ENCODE measurements at regions not wholly inside any gene's neighbourhood (a gene's known extent, or its start where the extent isn't known, plus 50 kb on each side); places are given as distances from the start of the nearest gene placed in this dataset.

DNA sequence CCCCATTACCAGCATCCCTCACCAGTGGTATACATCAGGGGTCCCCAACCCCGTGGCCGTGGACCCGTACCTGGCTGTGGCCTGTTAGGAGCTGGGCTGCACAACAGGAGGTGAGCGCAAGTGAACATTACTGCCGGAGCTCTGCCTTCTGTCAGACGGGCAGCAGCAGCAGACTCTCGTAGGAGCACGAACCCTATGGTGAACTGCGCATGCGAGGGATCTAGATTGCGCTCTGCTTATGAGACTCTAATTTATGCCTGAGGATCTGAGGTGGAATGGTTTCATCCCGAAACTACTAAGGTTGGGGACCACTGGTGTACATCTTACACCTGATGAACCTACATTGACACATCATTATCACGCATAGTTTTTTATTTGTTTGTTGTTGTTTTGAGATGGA is 52.8 kb upstream of the DHX15 start:
- FAIRE-seq (no peak), DNase-seq (ENCODE audit: low read depth, low spot score) (no peak)
- Histone ChIP-seq H4K20me1 (replicated peaks; ENCODE audit: control insufficient read depth, extremely low read depth, insufficient read depth, low read length) (no peaks in the 10 kb centered on the region), H3K4me1 (ENCODE audit: control insufficient read depth, extremely low read depth, insufficient read depth, low read length) (peaks cover 6% of the 10 kb centered on the region), H3K4me2 (ENCODE audit: insufficient read depth, low read length) (no peak overlapping the region), H3K27me3 (ENCODE audit: control insufficient read depth in 2 of 2, insufficient read depth in 2 of 2, low read length in 2 of 2) (peaks cover 2 to 3% of the 10 kb centered on the region in 2 experiments), H3K9me1 (replicated peaks; ENCODE audit: control insufficient read depth, extremely low read depth, insufficient read depth, low read length) (no peaks in the 10 kb centered on the region), H2AFZ (ENCODE audit: low read depth, low read length) (no peak overlapping the region), H3K9ac (replicated peaks; ENCODE audit: extremely low read depth, insufficient read depth, low read length) (no peak overlapping the region), H3K27ac (ENCODE audit: insufficient read depth, low read depth, low read length) (no peak overlapping the region), H3K36me3 (ENCODE audit: control insufficient read depth in 2 of 2, extremely low read depth in 1 of 2, insufficient read depth in 2 of 2, low read length in 2 of 2) (no peaks in the 10 kb centered on the region), H3K4me3 (replicated peaks in 1 of 3; ENCODE audit: insufficient read depth in 1 of 3, low read depth in 1 of 3, low read length in 3 of 3) (no peak overlapping the region), H3K9me3 (replicated peaks; ENCODE audit: control insufficient read depth, insufficient read depth, low read length) (no peaks in the 10 kb centered on the region), H3K79me2 (ENCODE audit: control insufficient read depth, insufficient read depth, low read length) (no peaks in the 10 kb centered on the region)
- no TSS peak for BruUV-seq (replicated peaks)
- TF ChIP-seq JUN (IDR thresholded peaks at IDR 0.05; ENCODE audit: borderline replicate concordance, insufficient read depth, insufficient read length, low read depth) (no peak), POLR2AphosphoS5 (IDR thresholded peaks at IDR 0.05; ENCODE audit: insufficient read depth, low read depth, low read length) (no peak), POLR2A (IDR thresholded peaks at IDR 0.05; ENCODE audit: low read depth, low read length) (no peak), GATA2 (IDR thresholded peaks at IDR 0.05; ENCODE audit: insufficient read depth, insufficient read length, low read depth, low read length) (no peak), FOS (IDR thresholded peaks at IDR 0.05; ENCODE audit: borderline replicate concordance, insufficient read depth, low read length) (no peak), EZH2 (IDR thresholded peaks at IDR 0.05; ENCODE audit: borderline replicate concordance, low read depth, low read length, severe bottlenecking) (no peak), MYC (IDR thresholded peaks at IDR 0.05; ENCODE audit: low read depth, low read length) (no peak)
- TF ChIP-seq, protein P1, sequence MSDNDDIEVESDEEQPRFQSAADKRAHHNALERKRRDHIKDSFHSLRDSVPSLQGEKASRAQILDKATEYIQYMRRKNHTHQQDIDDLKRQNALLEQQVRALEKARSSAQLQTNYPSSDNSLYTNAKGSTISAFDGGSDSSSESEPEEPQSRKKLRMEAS (IDR thresholded peaks at IDR 0.05; ENCODE audit: insufficient read depth, insufficient read length), result no peak
- TF ChIP-seq, protein P2, sequence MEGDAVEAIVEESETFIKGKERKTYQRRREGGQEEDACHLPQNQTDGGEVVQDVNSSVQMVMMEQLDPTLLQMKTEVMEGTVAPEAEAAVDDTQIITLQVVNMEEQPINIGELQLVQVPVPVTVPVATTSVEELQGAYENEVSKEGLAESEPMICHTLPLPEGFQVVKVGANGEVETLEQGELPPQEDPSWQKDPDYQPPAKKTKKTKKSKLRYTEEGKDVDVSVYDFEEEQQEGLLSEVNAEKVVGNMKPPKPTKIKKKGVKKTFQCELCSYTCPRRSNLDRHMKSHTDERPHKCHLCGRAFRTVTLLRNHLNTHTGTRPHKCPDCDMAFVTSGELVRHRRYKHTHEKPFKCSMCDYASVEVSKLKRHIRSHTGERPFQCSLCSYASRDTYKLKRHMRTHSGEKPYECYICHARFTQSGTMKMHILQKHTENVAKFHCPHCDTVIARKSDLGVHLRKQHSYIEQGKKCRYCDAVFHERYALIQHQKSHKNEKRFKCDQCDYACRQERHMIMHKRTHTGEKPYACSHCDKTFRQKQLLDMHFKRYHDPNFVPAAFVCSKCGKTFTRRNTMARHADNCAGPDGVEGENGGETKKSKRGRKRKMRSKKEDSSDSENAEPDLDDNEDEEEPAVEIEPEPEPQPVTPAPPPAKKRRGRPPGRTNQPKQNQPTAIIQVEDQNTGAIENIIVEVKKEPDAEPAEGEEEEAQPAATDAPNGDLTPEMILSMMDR (IDR thresholded peaks at IDR 0.05; ENCODE audit: extremely low read depth in 1 of 2, insufficient read depth in 1 of 2, low read depth in 1 of 2, low read length in 2 of 2), result no peak
- ChIA-PET CTCF (no interaction called here), POLR2A (no interaction called here)
- intact Hi-C loops (cut with micrococcal nuclease), result no loop called here
- dilution Hi-C loops (cut with MboI; ENCODE audit: extremely low pct_ligation_motif_present, low sequenced_read_pairs), result no loop called here

All from endothelial cell of umbilical vein (primary cell).